ENCODE measurements at regions not wholly inside any gene's neighbourhood (a gene's known extent, or its start where the extent isn't known, plus 50 kb on each side); places are given as distances from the start of the nearest gene placed in this dataset.

- TF ChIP-seq ZFX (IDR thresholded peaks at IDR 0.05; ENCODE audit: borderline replicate concordance) = no peak
- no peak for TF ChIP-seq CTCF (IDR thresholded peaks at IDR 0.05)
Observed at GRCh38 chr6:167462514-167463312, 137.8 kb downstream of the TTLL2 start.

GRCh38 chr6:167464177-167464576 is 139.3 kb downstream of the TTLL2 start:
- TF ChIP-seq ZFX (IDR thresholded peaks at IDR 0.05; ENCODE audit: borderline replicate concordance) = no peak
- TF ChIP-seq CTCF (IDR thresholded peaks at IDR 0.05) = no peak

More at GRCh38 chr6:167462514-167463312, 137.8 kb downstream of the TTLL2 start:
- no peak overlapping the region for H3K27ac ChIP-seq

GRCh38 chr6:167465482-167465881 is 140.6 kb downstream of the TTLL2 start:
- no peak overlapping the region for H3K27ac ChIP-seq
- TF ChIP-seq CTCF (IDR thresholded peaks at IDR 0.05) (no peak), ZFX (IDR thresholded peaks at IDR 0.05; ENCODE audit: borderline replicate concordance) (no peak)

More at GRCh38 chr6:167464177-167464576, 139.3 kb downstream of the TTLL2 start:
- no peak overlapping the region for H3K27ac ChIP-seq

- H3K27ac ChIP-seq = no peak overlapping the region
- TF ChIP-seq ZFX (IDR thresholded peaks at IDR 0.05; ENCODE audit: borderline replicate concordance) = no peak
- no peak for TF ChIP-seq CTCF (IDR thresholded peaks at IDR 0.05)
Observed at GRCh38 chr6:167467282-167467681, 142.4 kb downstream of the TTLL2 start.

GRCh38 chr6:167467793-167468431 is 143.0 kb downstream of the TTLL2 start:
- H3K27ac ChIP-seq = no peak overlapping the region
- TF ChIP-seq ZFX (IDR thresholded peaks at IDR 0.05; ENCODE audit: borderline replicate concordance) (no peak), CTCF (IDR thresholded peaks at IDR 0.05) (no peak)

GRCh38 chr6:167469101-167469500 is 144.2 kb downstream of the TTLL2 start:
- TF ChIP-seq CTCF (IDR thresholded peaks at IDR 0.05) = no peak
- no peak for TF ChIP-seq ZFX (IDR thresholded peaks at IDR 0.05; ENCODE audit: borderline replicate concordance)
- no peak overlapping the region for H3K27ac ChIP-seq

- no peak overlapping the region for H3K27ac ChIP-seq
- TF ChIP-seq CTCF (IDR thresholded peaks at IDR 0.05) (no peak), ZFX (IDR thresholded peaks at IDR 0.05; ENCODE audit: borderline replicate concordance) (no peak)
Observed at GRCh38 chr6:167469672-167470071, 144.8 kb downstream of the TTLL2 start.
